Smooth muscle cell (in vitro differentiated cells): ENCODE measurements at regions not wholly inside any gene's neighbourhood (a gene's known extent, or its start where the extent isn't known, plus 50 kb on each side); places are given as distances from the start of the nearest gene placed in this dataset.
"Not testable (repeated sequence)": the region's sequence is repeated elsewhere in the genome, so short reads cannot be mapped to it uniquely, and the experiment has no call there.

Experiments used
- DNase-seq: peaks from one replicate; lab custom pipeline; 2025; ENCODE audit not compliant: unreplicated experiment; lab: John Stamatoyannopoulos, UW
- H2AFZ ChIP-seq: fragments of 200-600 bp; sonication (generic); 2 replicates; pipeline ENCODE4 v1.6.0; 2016; ENCODE audit warnings: antibody characterized with exemption, low read depth, mild to moderate bottlenecking
- H3F3A ChIP-seq: fragments of 200-600 bp; sonication (generic); 2 replicates; pipeline ENCODE4 v1.6.0; 2017; ENCODE audit warnings: antibody characterized with exemption, low read depth
- H3K27ac ChIP-seq: fragments of 200-600 bp; sonication (generic); 2 replicates; pipeline ENCODE4 v1.5.1; 2016; ENCODE audit warnings: low read depth, mild to moderate bottlenecking
- H3K27me3 ChIP-seq: fragments of 200-600 bp; sonication (generic); 2 replicates; pipeline ENCODE4 v1.6.1; 2016; ENCODE audit warnings: low read depth, mild to moderate bottlenecking
- H3K36me3 ChIP-seq: fragments of 200-600 bp; sonication (generic); 2 replicates; pipeline ENCODE4 v1.5.1; 2016; ENCODE audit warnings: low read depth
- H3K4me1 ChIP-seq: fragments of 200-600 bp; sonication (generic); 2 replicates; pipeline ENCODE4 v1.5.1; 2016; ENCODE audit warnings: low read depth
- H3K4me2 ChIP-seq: fragments of 200-600 bp; sonication (generic); 2 replicates; pipeline ENCODE4 v1.6.0; 2016; ENCODE audit warnings: mild to moderate bottlenecking
- H3K4me3 ChIP-seq: fragments of 200-600 bp; sonication (generic); 2 replicates; pipeline ENCODE4 v1.5.1; 2016; ENCODE audit warnings: mild to moderate bottlenecking
- H3K79me2 ChIP-seq: fragments of 200-600 bp; sonication (generic); 2 replicates; pipeline ENCODE4 v1.6.0; 2016; ENCODE audit warnings: low read depth, mild to moderate bottlenecking
- H3K9ac ChIP-seq: fragments of 200-600 bp; sonication (generic); 2 replicates; pipeline ENCODE4 v1.6.0; 2016; ENCODE audit warnings: low read depth
- H3K9me3 ChIP-seq: fragments of 200-600 bp; sonication (generic); replicated peaks from 2 replicates; pipeline ENCODE4 v1.5.1; 2016; ENCODE audit warnings: low read depth
- H4K20me1 ChIP-seq: fragments of 200-600 bp; sonication (generic); 2 replicates; pipeline ENCODE4 v1.6.0; 2016; ENCODE audit warnings: low read depth
- WGBS: methylation state at CpG from one replicate; pipeline ENCODE4 v1.1.7; 2016; ENCODE audit warnings: low lambda C conversion rate; 5-methylcytosine and 5-hydroxymethylcytosine counted together
- TF ChIP-seq, protein P1 (sequence below): fragments of 200-600 bp; sonication (generic); IDR thresholded peaks from 2 replicates; pipeline ENCODE4 v1.5.1; 2017; ENCODE audit warnings: borderline replicate concordance, mild to moderate bottlenecking, antibody characterized with exemption; ENCODE audit not compliant: insufficient read depth, poor library complexity, severe bottlenecking

GRCh38 chr5:13581132-13581531 lies 363.4 kb downstream of the DNAH5 start:
- H3K36me3 ChIP-seq, result no peaks in the 10 kb centered on the region
- no peak overlapping the region for H3K9ac ChIP-seq
- H3K9me3 ChIP-seq, result no peaks in the 10 kb centered on the region
- no peak for DNase-seq
- H3K4me3 ChIP-seq, result no peak overlapping the region
- H2AFZ ChIP-seq, result no peak overlapping the region
- TF ChIP-seq, protein P1, sequence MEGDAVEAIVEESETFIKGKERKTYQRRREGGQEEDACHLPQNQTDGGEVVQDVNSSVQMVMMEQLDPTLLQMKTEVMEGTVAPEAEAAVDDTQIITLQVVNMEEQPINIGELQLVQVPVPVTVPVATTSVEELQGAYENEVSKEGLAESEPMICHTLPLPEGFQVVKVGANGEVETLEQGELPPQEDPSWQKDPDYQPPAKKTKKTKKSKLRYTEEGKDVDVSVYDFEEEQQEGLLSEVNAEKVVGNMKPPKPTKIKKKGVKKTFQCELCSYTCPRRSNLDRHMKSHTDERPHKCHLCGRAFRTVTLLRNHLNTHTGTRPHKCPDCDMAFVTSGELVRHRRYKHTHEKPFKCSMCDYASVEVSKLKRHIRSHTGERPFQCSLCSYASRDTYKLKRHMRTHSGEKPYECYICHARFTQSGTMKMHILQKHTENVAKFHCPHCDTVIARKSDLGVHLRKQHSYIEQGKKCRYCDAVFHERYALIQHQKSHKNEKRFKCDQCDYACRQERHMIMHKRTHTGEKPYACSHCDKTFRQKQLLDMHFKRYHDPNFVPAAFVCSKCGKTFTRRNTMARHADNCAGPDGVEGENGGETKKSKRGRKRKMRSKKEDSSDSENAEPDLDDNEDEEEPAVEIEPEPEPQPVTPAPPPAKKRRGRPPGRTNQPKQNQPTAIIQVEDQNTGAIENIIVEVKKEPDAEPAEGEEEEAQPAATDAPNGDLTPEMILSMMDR, result no peak
- no peaks in the 10 kb centered on the region for H3K27me3 ChIP-seq
- no peaks in the 10 kb centered on the region for H3K4me1 ChIP-seq
- no peaks in the 10 kb centered on the region for H3F3A ChIP-seq
- no peak overlapping the region for H3K4me2 ChIP-seq
- no peak overlapping the region for H3K27ac ChIP-seq
- H4K20me1 ChIP-seq, result no peaks in the 10 kb centered on the region
- H3K79me2 ChIP-seq, result no peaks in the 10 kb centered on the region
- 90% methylated on average over 5 of the region's 5 CpGs for WGBS

DNA sequence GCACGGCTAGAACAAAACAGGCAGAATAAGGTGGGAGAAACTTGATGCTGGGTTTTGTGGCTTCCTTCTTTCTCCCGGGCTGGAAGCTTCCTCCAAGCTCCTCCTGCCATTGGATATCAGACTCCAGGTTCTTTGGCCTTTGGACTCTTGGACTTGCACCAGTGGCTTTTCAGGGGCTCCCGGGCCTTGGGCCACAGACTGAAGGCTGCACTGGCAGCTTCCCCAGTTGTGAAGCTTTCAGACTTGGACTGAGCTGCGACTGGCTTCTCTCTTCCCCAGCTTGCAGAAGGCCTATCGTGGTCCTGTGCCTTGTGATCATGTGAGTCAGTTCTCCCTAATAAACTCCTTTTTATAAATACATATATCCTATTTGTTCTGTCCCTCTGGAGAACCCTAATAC lies 364.4 kb downstream of the DNAH5 start:
- H3K36me3 ChIP-seq, result no peaks in the 10 kb centered on the region
- H3K27ac ChIP-seq, result no peak overlapping the region
- no peaks in the 10 kb centered on the region for H3F3A ChIP-seq
- H3K9me3 ChIP-seq, result no peaks in the 10 kb centered on the region
- no peak for DNase-seq
- no peak overlapping the region for H3K4me2 ChIP-seq
- H3K79me2 ChIP-seq, result no peaks in the 10 kb centered on the region
- H4K20me1 ChIP-seq, result no peaks in the 10 kb centered on the region
- TF ChIP-seq, protein P1, result no peak
- H3K4me1 ChIP-seq, result no peaks in the 10 kb centered on the region
- WGBS, result 88% methylated on average over 5 of the region's 5 CpGs
- H2AFZ ChIP-seq, result no peak overlapping the region
- no peak overlapping the region for H3K4me3 ChIP-seq
- no peak overlapping the region for H3K9ac ChIP-seq
- H3K27me3 ChIP-seq, result no peaks in the 10 kb centered on the region

- H3K4me1 ChIP-seq, H2AFZ ChIP-seq, H3K4me3 ChIP-seq, H3K27me3 ChIP-seq, H3K27ac ChIP-seq, H3K9ac ChIP-seq, H3K36me3 ChIP-seq, H3K79me2 ChIP-seq, H3K4me2 ChIP-seq, DNase-seq, H3F3A ChIP-seq, H4K20me1 ChIP-seq, H3K9me3 ChIP-seq: not testable (repeated sequence)
- 92% methylated on average over 9 of the region's 9 CpGs for WGBS
Observed at GRCh38 chr5:13579091-13579490, 365.4 kb downstream of the DNAH5 start.

DNA sequence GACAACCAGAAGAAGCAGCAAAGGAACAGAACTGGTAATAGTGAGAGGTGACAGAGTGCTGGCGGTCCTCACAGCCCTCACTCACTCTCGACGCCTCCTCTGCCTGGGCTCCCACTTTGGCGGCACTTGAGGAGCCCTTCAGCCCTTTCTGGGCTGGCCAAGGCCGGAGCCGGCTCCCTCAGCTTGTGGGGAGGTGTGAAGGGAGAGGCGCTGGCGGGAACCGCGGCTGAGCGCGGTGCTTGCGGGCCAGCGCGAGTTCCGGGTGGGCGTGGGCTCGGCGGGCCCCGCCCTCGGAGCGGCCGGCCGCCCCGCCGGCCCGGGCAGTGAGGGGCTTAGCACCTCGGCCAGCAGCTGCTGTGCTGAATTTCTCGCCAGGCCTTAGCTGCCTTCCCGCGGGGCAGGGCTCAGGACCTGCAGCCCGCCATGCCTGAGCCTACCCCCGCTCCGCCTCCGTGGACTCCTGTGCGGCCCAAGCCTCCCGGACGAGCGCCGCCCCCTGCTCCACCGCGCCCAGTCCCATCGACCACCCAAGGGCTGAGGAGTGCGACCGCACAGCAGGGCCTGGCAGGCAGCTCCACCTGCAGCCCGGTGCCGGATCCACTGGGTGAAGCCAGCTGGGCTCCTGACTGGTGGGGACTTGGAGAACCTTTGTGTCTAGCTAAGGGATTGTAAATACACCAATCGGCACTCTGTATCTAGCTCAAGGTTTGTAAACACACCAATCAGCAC lies 366.0 kb downstream of the DNAH5 start:
- not testable (repeated sequence) for H3K4me1 ChIP-seq, DNase-seq, H3K79me2 ChIP-seq, H3K9me3 ChIP-seq, H3K27me3 ChIP-seq, H3K9ac ChIP-seq, H3K4me3 ChIP-seq, H2AFZ ChIP-seq, H3K36me3 ChIP-seq, H3K4me2 ChIP-seq, H4K20me1 ChIP-seq, H3K27ac ChIP-seq, H3F3A ChIP-seq
- WGBS, result 96% methylated on average over 48 of the region's 48 CpGs

GRCh38 chr5:13574574-13574973 lies 369.9 kb downstream of the DNAH5 start:
- H3K9ac ChIP-seq, result no peak overlapping the region
- H3K27ac ChIP-seq, result no peak overlapping the region
- H3K4me2 ChIP-seq, result no peak overlapping the region
- no peak overlapping the region for H3K4me3 ChIP-seq
- TF ChIP-seq, protein P1, result no peak
- H3K9me3 ChIP-seq, result no peaks in the 10 kb centered on the region
- no peaks in the 10 kb centered on the region for H3K36me3 ChIP-seq
- no peaks in the 10 kb centered on the region for H3K27me3 ChIP-seq
- H3K4me1 ChIP-seq, result no peaks in the 10 kb centered on the region
- 82% methylated on average over 2 of the region's 2 CpGs for WGBS
- H2AFZ ChIP-seq, result no peak overlapping the region
- no peaks in the 10 kb centered on the region for H4K20me1 ChIP-seq
- no peaks in the 10 kb centered on the region for H3F3A ChIP-seq
- DNase-seq, result no peak
- H3K79me2 ChIP-seq, result no peaks in the 10 kb centered on the region
